ENCODE measurements at regions not wholly inside any gene's neighbourhood (a gene's known extent, or its start where the extent isn't known, plus 50 kb on each side); places are given as distances from the start of the nearest gene placed in this dataset.

GRCh38 chr5:28788954-28789353, 1750.6 kb upstream of the CDH9 start:
- TF ChIP-seq CTCF (IDR thresholded peaks at IDR 0.05): no peak
- no peak for TF ChIP-seq POLR2AphosphoS5 (IDR thresholded peaks at IDR 0.05)
